Putamen (tissue), 1 donor: ENCODE measurements at regions not wholly inside any gene's neighbourhood (a gene's known extent, or its start where the extent isn't known, plus 50 kb on each side); places are given as distances from the start of the nearest gene placed in this dataset.
"Not testable (repeated sequence)": the region's sequence is repeated elsewhere in the genome, so short reads cannot be mapped to it uniquely, and the experiment has no call there.

Experiments used
- DNase-seq: peaks from one replicate; pipeline ENCODE4 v3.0.0-alpha.2; 2016; ENCODE audit warnings: low spot score

- DNase-seq, result no peak
These were observed 70.8 kb upstream of the SLC1A4 start for GRCh38 chr2:64918220-64918886.

GRCh38 chr2:64919261-64919660, 69.9 kb upstream of the SLC1A4 start:
- no peak for DNase-seq

- DNase-seq, result no peak
These were observed 66.5 kb upstream of the SLC1A4 start for GRCh38 chr2:64922482-64923384.

- no peak for DNase-seq
These were observed 65.9 kb upstream of the SLC1A4 start for GRCh38 chr2:64923385-64923710.

GRCh38 chr2:64924170-64924934, 64.8 kb upstream of the SLC1A4 start:
- no peak for DNase-seq

GRCh38 chr2:64925930-64926722, 63.1 kb upstream of the SLC1A4 start:
- DNase-seq, result not testable (repeated sequence)

- no peak for DNase-seq
These were observed 60.4 kb upstream of the SLC1A4 start for GRCh38 chr2:64928813-64929212.

- DNase-seq, result no peak
These were observed 59.9 kb upstream of the SLC1A4 start for GRCh38 chr2:64929333-64929732.

GRCh38 chr2:64930258-64930671, 58.9 kb upstream of the SLC1A4 start:
- DNase-seq, result no peak

GRCh38 chr2:64931246-64932115, 57.7 kb upstream of the SLC1A4 start:
- no peak for DNase-seq

GRCh38 chr2:64932116-64932370, 57.2 kb upstream of the SLC1A4 start:
- no peak for DNase-seq

- no peak for DNase-seq
These were observed 56.6 kb upstream of the SLC1A4 start for GRCh38 chr2:64932371-64933216.

- no peak for DNase-seq
These were observed 54.7 kb upstream of the SLC1A4 start for GRCh38 chr2:64934530-64934929.

- DNase-seq, result no peak
These were observed 52.4 kb upstream of the SLC1A4 start for GRCh38 chr2:64936809-64937208.

GRCh38 chr2:64937314-64937686, 51.9 kb upstream of the SLC1A4 start:
- not testable (repeated sequence) for DNase-seq

GRCh38 chr2:64937687-64938491, 51.3 kb upstream of the SLC1A4 start:
- DNase-seq, result no peak

GRCh38 chr2:64938607-64939285, 50.5 kb upstream of the SLC1A4 start:
- DNase-seq, result no peak

- DNase-seq, result no peak
These were observed 49.8 kb upstream of the SLC1A4 start for GRCh38 chr2:64939332-64939917.
